Cardiac fibroblast (primary cell): ENCODE measurements at regions not wholly inside any gene's neighbourhood (a gene's known extent, or its start where the extent isn't known, plus 50 kb on each side); places are given as distances from the start of the nearest gene placed in this dataset.

Experiments used
- DNase-seq, 2 donors: peaks; one replicate each; pipeline versions ENCODE4 v3.0.0 to v3.0.0-alpha.2; 2010; ENCODE audit warnings: low read depth in 2 of 2
- H3K4me3 ChIP-seq, 2 donors: replicated peaks in 1 of 2; 1 replicate in 1 of 2; 2 replicates in 1 of 2; pipeline ENCODE4 v1.5.1; 2011; ENCODE audit warnings: low read depth in 2 of 2, low read length in 2 of 2, mild to moderate bottlenecking in 2 of 2, moderate library complexity in 1 of 2
- TF ChIP-seq, protein P1 (sequence below): IDR thresholded peaks from one replicate; pipeline ENCODE4 v1.5.1; 2011; ENCODE audit warnings: low read depth, mild to moderate bottlenecking, low read length, inconsistent platforms

DNA sequence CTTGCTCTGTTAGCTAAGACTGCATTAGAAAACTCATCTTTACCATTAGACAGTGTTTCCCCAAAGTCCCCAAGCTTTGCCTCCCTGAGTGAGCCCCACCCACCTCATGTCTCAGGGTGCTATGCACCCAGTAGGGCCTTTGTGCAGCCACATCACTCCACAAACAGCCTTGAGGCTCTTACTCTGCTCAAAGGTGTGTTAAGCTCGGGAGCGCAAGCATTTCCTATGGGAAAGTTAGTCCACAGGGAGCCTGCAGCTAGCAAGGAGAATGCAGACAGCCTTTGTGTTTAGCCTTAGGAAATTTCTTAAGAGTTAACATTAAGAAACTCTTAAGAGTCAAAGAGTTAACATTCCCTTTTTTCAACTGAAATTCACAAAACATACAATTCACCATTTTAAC, 278.8 kb downstream of the AJAP1 start:
- TF ChIP-seq, protein P1, sequence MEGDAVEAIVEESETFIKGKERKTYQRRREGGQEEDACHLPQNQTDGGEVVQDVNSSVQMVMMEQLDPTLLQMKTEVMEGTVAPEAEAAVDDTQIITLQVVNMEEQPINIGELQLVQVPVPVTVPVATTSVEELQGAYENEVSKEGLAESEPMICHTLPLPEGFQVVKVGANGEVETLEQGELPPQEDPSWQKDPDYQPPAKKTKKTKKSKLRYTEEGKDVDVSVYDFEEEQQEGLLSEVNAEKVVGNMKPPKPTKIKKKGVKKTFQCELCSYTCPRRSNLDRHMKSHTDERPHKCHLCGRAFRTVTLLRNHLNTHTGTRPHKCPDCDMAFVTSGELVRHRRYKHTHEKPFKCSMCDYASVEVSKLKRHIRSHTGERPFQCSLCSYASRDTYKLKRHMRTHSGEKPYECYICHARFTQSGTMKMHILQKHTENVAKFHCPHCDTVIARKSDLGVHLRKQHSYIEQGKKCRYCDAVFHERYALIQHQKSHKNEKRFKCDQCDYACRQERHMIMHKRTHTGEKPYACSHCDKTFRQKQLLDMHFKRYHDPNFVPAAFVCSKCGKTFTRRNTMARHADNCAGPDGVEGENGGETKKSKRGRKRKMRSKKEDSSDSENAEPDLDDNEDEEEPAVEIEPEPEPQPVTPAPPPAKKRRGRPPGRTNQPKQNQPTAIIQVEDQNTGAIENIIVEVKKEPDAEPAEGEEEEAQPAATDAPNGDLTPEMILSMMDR = no peak
- DNase-seq = no peak
- no peak overlapping the region for H3K4me3 ChIP-seq

GRCh38 chr1:4932311-4933030, 278.1 kb downstream of the AJAP1 start:
- no peak for DNase-seq
- H3K4me3 ChIP-seq = no peak overlapping the region
- TF ChIP-seq, protein P1 = no peak

GRCh38 chr1:4931486-4931885, 277.1 kb downstream of the AJAP1 start:
- TF ChIP-seq, protein P1 = no peak
- peak in 1 of 2 donors; percentile 1 for DNase-seq
- H3K4me3 ChIP-seq = no peak overlapping the region

DNA sequence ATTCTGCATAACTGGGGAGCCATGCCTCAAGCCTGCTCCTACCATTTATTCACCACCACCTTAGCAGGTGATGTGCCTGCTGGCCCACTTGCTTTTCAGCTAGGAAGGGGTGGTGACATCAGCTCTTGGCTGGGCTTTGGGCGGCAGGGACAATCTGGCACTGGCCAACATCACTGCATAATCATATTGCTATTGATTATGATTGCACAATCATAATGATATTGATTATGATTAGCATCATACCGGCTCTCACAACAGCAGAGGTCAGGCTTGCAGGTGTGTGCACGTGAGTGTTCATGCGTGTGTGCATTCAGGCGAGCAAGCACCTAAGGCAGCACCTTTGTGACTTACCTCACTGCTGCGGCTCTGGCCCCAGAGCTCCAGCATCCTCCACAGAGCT, 273.8 kb downstream of the AJAP1 start:
- no peak overlapping the region for H3K4me3 ChIP-seq
- no peak for DNase-seq
- TF ChIP-seq, protein P1 = no peak

DNA sequence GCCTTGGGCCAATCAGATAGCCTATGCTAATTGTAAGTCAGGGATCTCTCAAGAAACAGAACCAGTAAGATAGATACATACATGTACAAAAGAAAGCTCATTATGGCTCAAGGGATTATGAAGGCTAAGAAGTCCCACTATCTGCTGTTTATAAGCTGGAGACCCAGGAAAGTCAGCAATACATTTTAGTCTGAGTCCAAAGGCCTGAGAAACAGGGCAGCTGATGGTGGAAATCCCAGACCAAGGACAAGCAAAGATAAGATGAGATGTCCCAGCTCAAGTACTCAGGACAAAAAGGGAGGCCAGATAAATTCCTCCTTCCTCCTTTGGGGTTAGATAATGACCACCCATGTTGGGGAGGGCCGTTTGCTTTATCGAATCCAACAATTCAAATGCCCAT, 269.9 kb downstream of the AJAP1 start:
- DNase-seq = no peak
- TF ChIP-seq, protein P1 = no peak
- H3K4me3 ChIP-seq = no peak overlapping the region

DNA sequence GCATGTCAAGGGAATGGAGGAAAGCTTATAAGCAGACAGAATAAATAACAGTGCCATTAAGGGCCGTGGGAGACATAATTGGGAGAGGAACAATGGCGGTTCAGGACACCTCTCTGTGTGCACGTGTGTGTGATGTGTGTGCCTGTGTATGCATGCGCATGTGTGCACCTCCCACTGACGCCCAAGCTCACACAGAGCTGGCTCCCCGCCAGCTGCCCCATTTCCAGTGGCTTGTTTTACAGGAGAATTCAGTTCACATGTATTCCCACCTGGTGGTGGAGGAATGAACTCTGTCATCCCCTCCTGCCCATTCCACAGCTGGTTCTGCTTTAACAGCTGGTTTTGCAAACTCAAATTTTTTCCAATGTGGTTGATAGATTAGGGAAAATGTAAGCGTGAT, 262.2 kb downstream of the AJAP1 start:
- no peak for DNase-seq
- TF ChIP-seq, protein P1 = no peak
- H3K4me3 ChIP-seq = no peak overlapping the region

DNA sequence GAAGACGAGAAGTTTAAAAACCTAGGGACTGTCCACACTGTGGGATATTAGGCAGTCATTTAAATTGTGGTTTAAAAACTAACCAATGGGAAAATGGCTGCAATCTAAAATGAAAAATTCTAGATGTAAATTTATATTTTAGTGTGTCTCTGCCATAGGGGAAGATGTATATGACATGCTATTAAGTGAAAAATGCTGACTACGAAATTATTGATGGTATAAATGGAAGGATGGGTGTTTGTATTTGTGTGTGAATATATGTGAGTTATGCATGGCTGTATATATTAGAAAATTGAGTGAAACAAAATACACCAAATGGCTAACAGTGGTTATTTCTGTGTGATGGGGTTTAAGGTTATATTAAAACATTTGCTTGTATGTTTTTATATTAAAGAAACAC, 260.7 kb downstream of the AJAP1 start:
- DNase-seq = no peak
- TF ChIP-seq, protein P1 = no peak
- H3K4me3 ChIP-seq = no peak overlapping the region
